ENCODE measurements at regions not wholly inside any gene's neighbourhood (a gene's known extent, or its start where the extent isn't known, plus 50 kb on each side); places are given as distances from the start of the nearest gene placed in this dataset.

GRCh38 chr3:135887220-135887619, 78.3 kb upstream of the PPP2R3A start:
- Histone ChIP-seq H3K9me3 (ENCODE audit: control insufficient read depth, insufficient read depth, low read length) (no peaks in the 10 kb centered on the region), H3K4me3 (ENCODE audit: low read depth, low read length) (no peak overlapping the region), H3K9ac (ENCODE audit: low read depth, low read length) (no peak overlapping the region), H3K36me3 (ENCODE audit: control insufficient read depth, insufficient read depth, low read length) (no peaks in the 10 kb centered on the region), H3K4me1 (ENCODE audit: control insufficient read depth, insufficient read depth, low read length) (no peaks in the 10 kb centered on the region), H3K27me3 (ENCODE audit: control insufficient read depth, insufficient read depth, low read length) (no peaks in the 10 kb centered on the region)

DNA sequence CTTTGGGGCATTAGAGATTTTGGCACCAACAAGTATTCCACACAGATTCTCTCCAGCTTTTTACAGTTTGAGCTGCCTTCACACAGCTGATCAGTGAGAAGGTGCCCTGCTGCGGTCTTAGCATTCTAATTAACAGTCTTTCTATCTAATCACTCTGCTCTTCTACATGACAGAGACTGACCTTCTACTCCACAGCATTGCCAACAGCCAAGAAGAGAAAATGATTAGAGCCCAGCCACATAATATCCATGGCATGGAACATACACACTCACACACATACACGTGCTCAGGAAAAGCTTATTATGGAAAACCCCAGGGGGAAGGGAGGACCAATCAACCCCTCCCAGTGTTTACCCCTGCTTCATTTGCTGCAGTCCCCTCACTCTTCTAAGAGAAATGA, 76.1 kb upstream of the PPP2R3A start:
- H3K27me3 ChIP-seq (ENCODE audit: control insufficient read depth, insufficient read depth, low read length) = no peaks in the 10 kb centered on the region
- H3K4me1 ChIP-seq (ENCODE audit: control insufficient read depth, insufficient read depth, low read length) = no peaks in the 10 kb centered on the region
- no peaks in the 10 kb centered on the region for H3K9me3 ChIP-seq (ENCODE audit: control insufficient read depth, insufficient read depth, low read length)

GRCh38 chr3:135891121-135891520, 74.4 kb upstream of the PPP2R3A start:
- H3K27me3 ChIP-seq (ENCODE audit: control insufficient read depth, insufficient read depth, low read length) = no peaks in the 10 kb centered on the region
- no peaks in the 10 kb centered on the region for H3K9me3 ChIP-seq (ENCODE audit: control insufficient read depth, insufficient read depth, low read length)
- no peaks in the 10 kb centered on the region for H3K36me3 ChIP-seq (ENCODE audit: control insufficient read depth, insufficient read depth, low read length)
- no peak overlapping the region for H3K4me3 ChIP-seq (ENCODE audit: low read depth, low read length)
- H3K4me1 ChIP-seq (ENCODE audit: control insufficient read depth, insufficient read depth, low read length) = no peaks in the 10 kb centered on the region
- H3K9ac ChIP-seq (ENCODE audit: low read depth, low read length) = no peak overlapping the region

More for the DNA sequence above, 76.1 kb upstream of the PPP2R3A start:
- Histone ChIP-seq H3K4me3 (ENCODE audit: low read depth, low read length) (no peak overlapping the region), H3K9ac (ENCODE audit: low read depth, low read length) (no peak overlapping the region), H3K36me3 (ENCODE audit: control insufficient read depth, insufficient read depth, low read length) (no peaks in the 10 kb centered on the region)

- H3K9ac ChIP-seq (ENCODE audit: low read depth, low read length) = no peak overlapping the region
- H3K4me3 ChIP-seq (ENCODE audit: low read depth, low read length) = no peak overlapping the region
- H3K9me3 ChIP-seq (ENCODE audit: control insufficient read depth, insufficient read depth, low read length) = no peaks in the 10 kb centered on the region
- H3K27me3 ChIP-seq (ENCODE audit: control insufficient read depth, insufficient read depth, low read length) = no peaks in the 10 kb centered on the region
- H3K36me3 ChIP-seq (ENCODE audit: control insufficient read depth, insufficient read depth, low read length) = no peaks in the 10 kb centered on the region
- no peaks in the 10 kb centered on the region for H3K4me1 ChIP-seq (ENCODE audit: control insufficient read depth, insufficient read depth, low read length)
These were observed 70.3 kb upstream of the PPP2R3A start for GRCh38 chr3:135895106-135895733.

GRCh38 chr3:135895734-135896121, 69.8 kb upstream of the PPP2R3A start:
- Histone ChIP-seq H3K4me3 (ENCODE audit: low read depth, low read length) (no peak overlapping the region), H3K9ac (ENCODE audit: low read depth, low read length) (no peak overlapping the region), H3K36me3 (ENCODE audit: control insufficient read depth, insufficient read depth, low read length) (no peaks in the 10 kb centered on the region), H3K4me1 (ENCODE audit: control insufficient read depth, insufficient read depth, low read length) (no peaks in the 10 kb centered on the region), H3K9me3 (ENCODE audit: control insufficient read depth, insufficient read depth, low read length) (no peaks in the 10 kb centered on the region), H3K27me3 (ENCODE audit: control insufficient read depth, insufficient read depth, low read length) (no peaks in the 10 kb centered on the region)

GRCh38 chr3:135896613-135897012, 68.9 kb upstream of the PPP2R3A start:
- H3K27me3 ChIP-seq (ENCODE audit: control insufficient read depth, insufficient read depth, low read length) = no peaks in the 10 kb centered on the region
- no peaks in the 10 kb centered on the region for H3K4me1 ChIP-seq (ENCODE audit: control insufficient read depth, insufficient read depth, low read length)
- no peaks in the 10 kb centered on the region for H3K9me3 ChIP-seq (ENCODE audit: control insufficient read depth, insufficient read depth, low read length)

GRCh38 chr3:135897715-135898114, 67.8 kb upstream of the PPP2R3A start:
- no peaks in the 10 kb centered on the region for H3K9me3 ChIP-seq (ENCODE audit: control insufficient read depth, insufficient read depth, low read length)
- no peak overlapping the region for H3K4me3 ChIP-seq (ENCODE audit: low read depth, low read length)
- H3K27me3 ChIP-seq (ENCODE audit: control insufficient read depth, insufficient read depth, low read length) = no peaks in the 10 kb centered on the region
- no peak overlapping the region for H3K9ac ChIP-seq (ENCODE audit: low read depth, low read length)
- H3K36me3 ChIP-seq (ENCODE audit: control insufficient read depth, insufficient read depth, low read length) = no peaks in the 10 kb centered on the region
- no peaks in the 10 kb centered on the region for H3K4me1 ChIP-seq (ENCODE audit: control insufficient read depth, insufficient read depth, low read length)

More at GRCh38 chr3:135896613-135897012, 68.9 kb upstream of the PPP2R3A start:
- Histone ChIP-seq H3K9ac (ENCODE audit: low read depth, low read length) (no peak overlapping the region), H3K4me3 (ENCODE audit: low read depth, low read length) (no peak overlapping the region), H3K36me3 (ENCODE audit: control insufficient read depth, insufficient read depth, low read length) (no peaks in the 10 kb centered on the region)

DNA sequence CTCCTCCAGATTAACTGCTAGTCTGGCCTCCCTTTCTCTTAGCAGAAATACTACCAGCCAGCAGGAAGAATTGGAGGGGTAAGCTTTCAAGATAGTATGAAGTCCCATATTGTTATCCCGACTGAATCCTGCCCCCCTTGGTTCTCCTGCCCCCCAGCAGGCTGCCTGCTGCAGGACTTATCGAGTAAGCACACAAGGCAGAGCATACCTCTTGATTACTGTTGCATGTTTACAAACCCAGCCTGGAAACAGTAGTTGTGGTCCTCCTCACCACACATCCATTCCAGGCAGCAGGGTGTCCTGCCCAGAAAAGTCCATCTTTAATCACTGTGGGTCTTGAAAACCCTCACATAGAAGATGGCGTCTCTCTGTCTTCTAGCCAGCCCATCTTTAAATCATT, 66.8 kb upstream of the PPP2R3A start:
- no peaks in the 10 kb centered on the region for H3K36me3 ChIP-seq (ENCODE audit: control insufficient read depth, insufficient read depth, low read length)

GRCh38 chr3:135905058-135905724, 60.3 kb upstream of the PPP2R3A start:
- Histone ChIP-seq H3K36me3 (ENCODE audit: control insufficient read depth, insufficient read depth, low read length) (no peaks in the 10 kb centered on the region), H3K9me3 (ENCODE audit: control insufficient read depth, insufficient read depth, low read length) (no peaks in the 10 kb centered on the region), H3K4me1 (ENCODE audit: control insufficient read depth, insufficient read depth, low read length) (no peaks in the 10 kb centered on the region), H3K9ac (ENCODE audit: low read depth, low read length) (no peak overlapping the region), H3K27me3 (ENCODE audit: control insufficient read depth, insufficient read depth, low read length) (no peaks in the 10 kb centered on the region), H3K4me3 (ENCODE audit: low read depth, low read length) (no peak overlapping the region)

More for the DNA sequence above, 66.8 kb upstream of the PPP2R3A start:
- H3K4me3 ChIP-seq (ENCODE audit: low read depth, low read length) = no peak overlapping the region
- no peak overlapping the region for H3K9ac ChIP-seq (ENCODE audit: low read depth, low read length)
- H3K9me3 ChIP-seq (ENCODE audit: control insufficient read depth, insufficient read depth, low read length) = no peaks in the 10 kb centered on the region
- H3K4me1 ChIP-seq (ENCODE audit: control insufficient read depth, insufficient read depth, low read length) = no peaks in the 10 kb centered on the region
- H3K27me3 ChIP-seq (ENCODE audit: control insufficient read depth, insufficient read depth, low read length) = no peaks in the 10 kb centered on the region

DNA sequence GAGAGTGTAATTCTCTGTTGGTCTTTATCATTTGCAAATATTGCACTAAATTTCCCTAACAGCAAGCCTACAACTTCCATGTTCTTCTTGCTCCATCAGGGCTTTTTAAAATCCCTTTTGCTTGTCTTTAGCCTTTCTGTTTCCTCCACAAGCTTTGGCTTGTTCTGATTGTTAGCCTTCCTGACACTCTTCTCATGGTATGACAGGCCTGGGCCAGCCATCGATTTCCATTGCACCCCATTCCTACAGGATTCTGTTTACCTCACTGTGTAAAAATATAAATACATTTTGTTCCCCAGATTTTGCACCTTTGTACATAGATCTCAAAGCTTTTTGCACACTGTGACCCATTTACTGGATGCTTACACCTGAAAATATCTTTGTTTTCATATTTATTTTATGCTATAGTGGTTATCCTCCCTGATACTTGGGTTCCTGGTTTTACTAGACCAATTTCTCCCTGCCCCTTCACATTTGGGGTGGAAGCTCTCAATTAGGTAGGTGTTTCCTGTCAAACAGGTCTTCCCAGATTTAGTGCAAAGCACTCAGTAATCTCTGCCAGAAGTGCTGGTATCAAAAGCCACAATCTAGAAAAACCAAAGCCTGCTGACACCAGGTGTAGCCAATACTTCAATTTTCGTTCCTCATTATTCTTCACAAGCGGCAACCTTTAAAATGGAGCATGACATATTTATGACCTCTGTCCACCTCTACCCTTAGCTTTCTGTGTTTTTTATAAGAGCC, 57.9 kb upstream of the PPP2R3A start:
- H3K27me3 ChIP-seq (ENCODE audit: control insufficient read depth, insufficient read depth, low read length) = no peaks in the 10 kb centered on the region
- no peak overlapping the region for H3K9ac ChIP-seq (ENCODE audit: low read depth, low read length)
- no peak overlapping the region for H3K4me3 ChIP-seq (ENCODE audit: low read depth, low read length)
- no peaks in the 10 kb centered on the region for H3K36me3 ChIP-seq (ENCODE audit: control insufficient read depth, insufficient read depth, low read length)
- no peaks in the 10 kb centered on the region for H3K9me3 ChIP-seq (ENCODE audit: control insufficient read depth, insufficient read depth, low read length)
- no peaks in the 10 kb centered on the region for H3K4me1 ChIP-seq (ENCODE audit: control insufficient read depth, insufficient read depth, low read length)

GRCh38 chr3:135908225-135908624, 57.3 kb upstream of the PPP2R3A start:
- Histone ChIP-seq H3K4me1 (ENCODE audit: control insufficient read depth, insufficient read depth, low read length) (no peaks in the 10 kb centered on the region), H3K4me3 (ENCODE audit: low read depth, low read length) (no peak overlapping the region), H3K9ac (ENCODE audit: low read depth, low read length) (no peak overlapping the region), H3K9me3 (ENCODE audit: control insufficient read depth, insufficient read depth, low read length) (no peaks in the 10 kb centered on the region), H3K27me3 (ENCODE audit: control insufficient read depth, insufficient read depth, low read length) (no peaks in the 10 kb centered on the region), H3K36me3 (ENCODE audit: control insufficient read depth, insufficient read depth, low read length) (no peaks in the 10 kb centered on the region)

DNA sequence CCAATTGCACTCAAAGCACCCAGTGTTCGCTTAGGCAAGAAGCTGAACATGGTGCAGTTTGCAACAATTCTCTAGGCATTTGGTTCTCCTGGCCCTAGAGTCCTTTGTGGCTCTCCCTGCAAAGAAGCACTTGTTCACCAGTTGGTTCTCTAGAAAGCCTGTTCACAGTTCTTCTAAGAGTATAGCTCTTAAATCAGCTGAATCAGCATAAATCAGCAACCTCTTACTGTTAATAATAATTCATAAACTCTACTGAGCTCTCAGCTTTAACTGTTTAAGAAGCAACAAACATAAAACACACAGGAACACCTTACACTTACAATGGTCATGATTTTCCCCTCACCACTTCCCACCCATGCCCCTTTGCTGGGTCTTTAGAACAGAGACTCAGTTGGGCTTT, 56.8 kb upstream of the PPP2R3A start:
- Histone ChIP-seq H3K9ac (ENCODE audit: low read depth, low read length) (no peak overlapping the region), H3K36me3 (ENCODE audit: control insufficient read depth, insufficient read depth, low read length) (no peaks in the 10 kb centered on the region), H3K9me3 (ENCODE audit: control insufficient read depth, insufficient read depth, low read length) (no peaks in the 10 kb centered on the region), H3K27me3 (ENCODE audit: control insufficient read depth, insufficient read depth, low read length) (no peaks in the 10 kb centered on the region), H3K4me3 (ENCODE audit: low read depth, low read length) (no peak overlapping the region), H3K4me1 (ENCODE audit: control insufficient read depth, insufficient read depth, low read length) (no peaks in the 10 kb centered on the region)
